ENCODE measurements at regions not wholly inside any gene's neighbourhood (a gene's known extent, or its start where the extent isn't known, plus 50 kb on each side); places are given as distances from the start of the nearest gene placed in this dataset.

DNA sequence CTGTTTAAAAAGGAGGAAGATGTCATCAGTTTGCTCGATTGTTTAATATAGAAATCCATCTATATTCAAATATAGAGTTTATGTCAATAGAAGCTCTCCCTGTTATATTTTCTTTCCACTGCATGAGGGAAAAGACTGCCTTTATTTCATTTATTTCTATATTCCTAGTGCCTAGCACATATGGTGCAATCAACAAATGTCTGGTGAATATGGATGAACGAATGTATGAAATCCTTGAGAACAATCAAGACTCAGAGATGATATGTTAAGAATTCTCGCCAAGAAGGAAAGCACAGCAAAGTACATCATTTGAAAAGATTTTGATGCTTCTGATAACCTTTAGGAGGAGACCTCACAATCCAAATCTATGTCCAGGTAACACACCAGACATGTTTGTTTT lies 296.0 kb upstream of the LMO3 start:
- Histone ChIP-seq H3K4me2 (ENCODE audit: insufficient read depth, insufficient read length, low read length) (no peak overlapping the region), H3K27ac (ENCODE audit: insufficient read length, low read depth, low read length) (no peak overlapping the region), H3K23ac (ENCODE audit: insufficient read length, low read depth, low read length) (no peak overlapping the region), H3K4me1 (ENCODE audit: insufficient read depth, low read length) (no peaks in the 10 kb centered on the region), H3K79me1 (ENCODE audit: insufficient read depth, low read depth, low read length, poor library complexity, severe bottlenecking) (no peaks in the 10 kb centered on the region), H4K91ac (ENCODE audit: insufficient read length, low read depth, low read length) (no peak overlapping the region), H2AK5ac (ENCODE audit: insufficient read length, low read length) (no peak overlapping the region), H3K79me2 (ENCODE audit: insufficient read depth, low read length) (no peaks in the 10 kb centered on the region), H3K56ac (ENCODE audit: insufficient read length, low read depth, low read length) (no peak overlapping the region), H3T11ph (ENCODE audit: low read length) (no peak overlapping the region), H4K8ac (replicated peaks; ENCODE audit: insufficient read length, low read depth, low read length) (no peak overlapping the region), H4K20me1 (ENCODE audit: control insufficient read depth, insufficient read depth, insufficient read length) (no peaks in the 10 kb centered on the region), H2BK120ac (ENCODE audit: low read depth, low read length, poor library complexity, severe bottlenecking) (no peak overlapping the region), H2AFZ (ENCODE audit: low read length) (no peak overlapping the region), H3K27me3 (ENCODE audit: insufficient read depth, low read length) (no peaks in the 10 kb centered on the region), H2BK12ac (ENCODE audit: insufficient read length, low read depth, low read length) (no peak overlapping the region), H4K5ac (ENCODE audit: insufficient read length, low read depth, low read length) (no peak overlapping the region), H2BK5ac (ENCODE audit: insufficient read length, low read length) (no peak overlapping the region), H3K14ac (ENCODE audit: insufficient read depth, low read length) (no peak overlapping the region), H3K9ac (ENCODE audit: extremely low read depth, insufficient read length, low read length) (no peak overlapping the region), H3K9me3 (ENCODE audit: control insufficient read depth, low read depth, low read length) (no peaks in the 10 kb centered on the region), H3K4ac (ENCODE audit: low read depth, low read length) (no peak overlapping the region), H2BK20ac (ENCODE audit: low read depth, low read length, poor library complexity, severe bottlenecking) (no peak overlapping the region), H3K18ac (ENCODE audit: insufficient read length, low read depth, low read length) (no peak overlapping the region), H3K23me2 (ENCODE audit: insufficient read length, low read depth, low read length, poor library complexity, severe bottlenecking) (no peaks in the 10 kb centered on the region), H2BK15ac (ENCODE audit: low read depth, low read length) (no peak overlapping the region)
- Mint-ChIP-seq H3K4me3 (no peak overlapping the region), H3K4me1 (no peaks in the 10 kb centered on the region), H3K27ac (no peak overlapping the region), H3K27me3 (ENCODE audit: low read depth) (no peaks in the 10 kb centered on the region), H3K36me3 (ENCODE audit: insufficient read depth in 1 of 3, low read depth in 3 of 3) (no peaks in the 10 kb centered on the region), H3K9me3 (no peaks in the 10 kb centered on the region)
- TF ChIP-seq, protein P1, sequence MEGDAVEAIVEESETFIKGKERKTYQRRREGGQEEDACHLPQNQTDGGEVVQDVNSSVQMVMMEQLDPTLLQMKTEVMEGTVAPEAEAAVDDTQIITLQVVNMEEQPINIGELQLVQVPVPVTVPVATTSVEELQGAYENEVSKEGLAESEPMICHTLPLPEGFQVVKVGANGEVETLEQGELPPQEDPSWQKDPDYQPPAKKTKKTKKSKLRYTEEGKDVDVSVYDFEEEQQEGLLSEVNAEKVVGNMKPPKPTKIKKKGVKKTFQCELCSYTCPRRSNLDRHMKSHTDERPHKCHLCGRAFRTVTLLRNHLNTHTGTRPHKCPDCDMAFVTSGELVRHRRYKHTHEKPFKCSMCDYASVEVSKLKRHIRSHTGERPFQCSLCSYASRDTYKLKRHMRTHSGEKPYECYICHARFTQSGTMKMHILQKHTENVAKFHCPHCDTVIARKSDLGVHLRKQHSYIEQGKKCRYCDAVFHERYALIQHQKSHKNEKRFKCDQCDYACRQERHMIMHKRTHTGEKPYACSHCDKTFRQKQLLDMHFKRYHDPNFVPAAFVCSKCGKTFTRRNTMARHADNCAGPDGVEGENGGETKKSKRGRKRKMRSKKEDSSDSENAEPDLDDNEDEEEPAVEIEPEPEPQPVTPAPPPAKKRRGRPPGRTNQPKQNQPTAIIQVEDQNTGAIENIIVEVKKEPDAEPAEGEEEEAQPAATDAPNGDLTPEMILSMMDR (conservative IDR thresholded peaks at IDR 0.05) = no peak
- WGBS (ENCODE audit: extremely low coverage, insufficient read length, low lambda C conversion rate) = no CpG with 5 or more reads among the region's 3 CpGs
- DNase-seq = no peak
